HG03521 (cell line): ENCODE measurements at regions not wholly inside any gene's neighbourhood (a gene's known extent, or its start where the extent isn't known, plus 50 kb on each side); places are given as distances from the start of the nearest gene placed in this dataset.
"Not testable (repeated sequence)": the region's sequence is repeated elsewhere in the genome, so short reads cannot be mapped to it uniquely, and the experiment has no call there.

Experiments used
- ATAC-seq: cut with Tn5 transposase; IDR thresholded peaks from one replicate; pipeline ENCODE4 v1.9.1; 2021; ENCODE audit warnings: mild to moderate bottlenecking, moderate library complexity; ENCODE audit not compliant: unreplicated experiment

DNA sequence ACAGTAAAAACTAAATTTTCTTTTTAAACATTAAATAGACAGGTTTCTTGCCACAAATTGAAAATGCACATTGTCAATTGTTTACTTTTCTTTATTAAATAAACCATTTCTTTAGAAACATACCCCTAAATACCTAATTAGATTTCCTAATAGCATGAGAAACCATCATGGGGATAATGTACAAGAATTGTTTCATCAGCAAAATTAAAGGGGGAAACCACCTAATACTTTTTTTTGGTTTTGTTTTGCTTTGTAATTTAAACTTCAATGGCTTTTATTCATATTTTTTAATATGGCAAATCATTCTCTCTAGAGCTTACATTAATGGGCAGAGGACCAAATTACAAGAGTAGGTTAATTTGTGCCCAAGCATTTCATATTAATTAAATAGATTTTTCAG is 987.9 kb downstream of the EPHA7 start:
- no peak for ATAC-seq

DNA sequence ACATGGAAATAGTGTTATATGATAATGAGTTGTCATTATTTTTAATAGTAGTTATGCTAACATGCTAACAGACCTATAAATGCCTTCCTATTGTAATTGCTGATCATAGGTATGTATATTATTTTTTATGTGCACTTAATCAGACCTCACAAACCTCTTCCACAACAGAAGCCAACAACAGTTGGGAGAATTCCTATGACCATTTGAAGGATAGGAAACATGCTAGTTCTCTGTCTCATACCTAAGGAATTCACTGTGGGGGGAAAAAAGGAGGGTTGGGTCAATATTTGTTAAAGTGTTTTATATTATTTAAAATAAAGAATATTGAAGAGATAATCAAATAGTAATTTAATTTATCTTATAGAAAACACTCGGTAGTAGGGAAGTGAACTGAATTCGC is 990.9 kb downstream of the EPHA7 start:
- ATAC-seq = no peak

DNA sequence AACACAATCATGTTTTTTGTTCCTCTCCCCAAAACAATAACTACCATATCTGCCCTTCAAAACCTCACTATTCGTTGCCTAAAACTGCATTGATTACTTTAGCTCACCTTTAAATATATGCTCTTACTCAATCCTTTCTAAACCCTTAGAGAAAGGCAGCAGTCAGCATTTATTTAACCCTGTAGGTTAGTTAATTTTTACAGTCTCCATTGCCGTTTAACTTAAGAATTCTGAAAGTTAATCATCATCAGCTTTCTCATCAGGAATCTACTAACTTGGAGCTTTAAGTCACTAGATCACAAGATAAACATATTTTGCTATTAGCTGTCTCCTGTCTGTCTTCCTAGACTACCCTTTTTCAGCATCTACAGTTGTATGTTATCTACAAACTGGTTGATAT is 991.9 kb downstream of the EPHA7 start:
- ATAC-seq = no peak

DNA sequence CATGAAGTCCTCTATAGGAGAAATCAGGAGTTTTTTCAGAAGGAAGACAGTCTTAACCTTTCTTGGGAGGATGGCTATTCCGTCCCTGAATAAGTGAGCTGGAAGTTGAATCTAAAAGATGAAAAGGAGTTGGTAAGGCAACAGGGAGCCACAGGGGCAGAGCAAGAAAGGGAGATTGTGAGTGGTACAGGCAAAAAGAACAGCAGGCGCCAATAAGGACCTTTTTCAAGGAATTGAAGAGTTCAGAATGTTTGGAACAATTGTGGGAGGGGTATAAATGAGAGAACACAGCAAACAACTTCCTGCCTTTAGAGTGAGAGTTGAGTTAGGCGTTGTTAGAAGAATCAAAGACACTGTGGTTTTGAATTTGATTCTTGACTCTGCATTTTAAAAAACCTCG is 1003.7 kb downstream of the EPHA7 start:
- ATAC-seq = no peak

DNA sequence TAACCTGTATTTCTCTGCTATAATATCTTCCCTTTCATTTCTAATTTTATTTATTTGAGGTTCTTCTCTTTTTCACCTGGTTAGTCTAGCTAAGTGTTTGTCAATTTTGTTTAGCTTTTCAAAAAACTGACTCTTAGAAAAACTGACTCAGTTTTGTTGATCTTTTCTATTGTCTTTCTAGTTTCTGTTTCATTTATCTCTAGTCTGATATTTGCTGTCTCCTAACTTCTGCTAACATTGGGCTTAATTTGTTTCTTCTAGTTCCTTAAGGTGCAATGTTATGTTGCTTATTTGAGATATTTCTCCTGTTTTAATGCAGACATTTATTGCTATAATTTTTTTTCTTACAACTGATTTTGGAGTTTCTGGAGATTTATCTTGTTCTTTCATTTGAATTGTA is 1011.0 kb downstream of the EPHA7 start:
- no peak for ATAC-seq

DNA sequence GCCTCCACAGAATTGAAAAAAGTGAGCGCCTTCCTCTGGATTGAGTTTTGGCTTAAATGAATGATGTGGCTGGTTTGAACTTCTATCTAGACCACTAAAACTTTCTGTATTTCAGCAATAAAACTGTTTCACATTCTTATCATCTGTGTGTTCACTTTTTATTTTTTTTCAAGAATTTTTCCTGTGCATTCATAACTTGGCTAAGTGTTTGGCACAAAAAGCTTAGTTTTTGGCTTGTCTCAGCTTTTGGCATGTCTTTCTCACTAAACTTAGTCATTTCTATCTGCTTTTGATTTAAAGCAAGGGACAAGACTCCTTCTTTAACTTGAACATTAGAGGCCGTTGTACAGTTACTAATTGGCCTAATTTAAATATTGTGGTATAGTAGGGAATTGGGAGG is 1015.1 kb downstream of the EPHA7 start:
- ATAC-seq = no peak

DNA sequence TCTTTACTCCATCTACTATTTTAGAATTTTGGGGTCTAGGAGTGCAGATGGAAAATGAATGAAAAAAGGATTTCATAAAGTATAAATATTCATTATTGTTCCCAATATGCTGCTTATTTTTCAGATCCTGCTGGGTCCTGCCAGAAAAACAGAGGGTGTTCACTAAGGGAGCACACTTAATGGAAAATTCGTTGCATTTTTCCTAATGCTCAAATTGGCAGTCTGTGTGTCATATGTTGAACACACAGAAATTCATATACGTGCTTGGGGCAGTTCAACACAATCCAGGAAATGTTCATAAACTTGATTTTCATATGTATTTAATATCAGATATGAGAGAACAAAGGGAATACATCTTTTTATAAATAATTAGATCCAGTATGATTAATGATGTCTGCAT is 1019.4 kb downstream of the EPHA7 start:
- ATAC-seq = no peak

DNA sequence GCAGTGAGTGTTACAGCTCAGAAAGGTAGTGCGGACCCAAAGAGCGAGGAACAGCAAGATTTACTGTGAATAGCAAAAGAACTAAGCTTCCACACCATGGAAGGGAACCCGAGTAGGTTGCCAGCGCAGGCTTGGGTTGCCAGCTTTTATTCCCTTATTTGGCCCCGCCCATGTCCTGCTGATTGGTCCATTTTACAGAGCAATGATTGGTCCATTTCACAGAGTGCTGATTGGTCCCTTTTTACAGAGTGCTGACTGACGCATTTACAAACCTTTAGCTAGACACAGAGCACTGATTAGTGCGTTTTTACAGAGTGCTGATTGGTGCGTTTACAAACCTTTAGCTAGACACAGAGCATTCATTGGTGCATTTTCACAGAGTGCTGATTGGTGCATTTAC is 1030.7 kb downstream of the EPHA7 start:
- ATAC-seq = not testable (repeated sequence)

DNA sequence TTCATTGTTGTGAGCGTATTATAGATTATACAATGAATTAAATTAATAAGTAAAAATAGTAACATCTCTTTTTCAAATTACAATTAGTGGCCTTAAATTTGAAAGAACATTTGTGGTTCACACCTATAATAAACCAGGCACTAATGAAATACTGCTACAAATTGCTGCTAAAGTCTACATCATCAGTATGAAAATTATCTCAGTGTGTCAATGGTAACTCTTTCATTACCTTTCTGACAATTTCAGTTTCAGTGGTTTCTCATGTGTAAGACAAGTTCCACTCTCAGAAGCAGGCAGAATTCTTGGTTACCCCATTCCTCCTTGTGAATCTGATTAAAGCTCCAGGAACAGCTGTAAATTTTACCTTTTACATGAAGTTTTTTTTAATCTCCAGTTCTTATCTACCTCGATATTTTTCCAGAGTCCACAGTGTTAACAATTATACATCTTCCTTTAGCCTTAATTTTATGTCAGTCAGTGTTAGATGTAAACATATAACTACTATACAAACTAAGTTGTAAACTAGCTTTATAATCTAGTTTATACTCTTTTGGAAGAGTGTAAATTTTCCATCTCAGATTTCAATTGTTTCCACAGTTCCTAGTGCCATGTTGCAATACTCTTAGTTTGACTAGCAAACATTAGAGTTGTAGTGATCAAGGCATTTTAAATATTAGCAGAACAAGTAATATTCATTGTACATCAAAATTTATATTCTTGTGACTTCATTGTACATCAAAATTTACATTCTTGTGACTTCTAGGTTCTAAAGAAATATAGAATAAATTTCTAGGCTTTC is 1038.4 kb downstream of the EPHA7 start:
- ATAC-seq = no peak

DNA sequence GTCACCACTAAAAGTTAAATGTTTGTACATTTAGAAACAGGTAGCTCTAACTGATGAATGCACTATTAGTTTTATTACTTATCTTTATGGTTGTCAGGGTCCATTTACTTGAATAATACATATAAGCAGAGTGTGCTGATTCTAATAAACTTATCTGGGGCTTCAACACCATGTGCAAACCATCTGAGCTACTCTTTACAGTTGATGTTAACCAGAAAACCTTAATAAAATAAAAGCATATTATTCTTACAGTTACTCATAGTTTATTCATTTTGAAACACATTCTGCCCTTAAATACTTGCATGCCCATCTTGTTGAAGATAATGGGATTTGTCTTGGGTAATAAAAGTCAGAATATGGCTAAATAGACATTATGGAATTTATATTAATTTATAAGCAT is 1042.2 kb downstream of the EPHA7 start:
- ATAC-seq = no peak

DNA sequence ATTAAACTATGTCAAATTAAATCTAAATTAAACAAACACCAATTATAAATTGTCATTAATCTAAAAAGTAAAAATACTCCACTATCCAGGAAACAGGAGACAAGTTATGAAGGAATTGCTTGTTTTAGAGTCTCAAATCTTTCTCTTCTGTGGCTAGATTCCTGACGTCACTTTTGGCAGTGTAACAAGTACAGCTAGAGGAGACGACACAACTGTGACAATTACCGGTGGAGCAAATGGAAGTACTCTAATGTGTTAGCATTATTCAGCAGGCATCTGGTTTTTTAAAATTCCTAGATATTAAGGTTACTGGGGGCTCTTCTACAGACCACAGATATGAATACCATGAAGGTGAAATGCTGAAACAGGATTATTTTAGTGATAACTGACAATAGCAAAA is 1042.7 kb downstream of the EPHA7 start:
- ATAC-seq = no peak

DNA sequence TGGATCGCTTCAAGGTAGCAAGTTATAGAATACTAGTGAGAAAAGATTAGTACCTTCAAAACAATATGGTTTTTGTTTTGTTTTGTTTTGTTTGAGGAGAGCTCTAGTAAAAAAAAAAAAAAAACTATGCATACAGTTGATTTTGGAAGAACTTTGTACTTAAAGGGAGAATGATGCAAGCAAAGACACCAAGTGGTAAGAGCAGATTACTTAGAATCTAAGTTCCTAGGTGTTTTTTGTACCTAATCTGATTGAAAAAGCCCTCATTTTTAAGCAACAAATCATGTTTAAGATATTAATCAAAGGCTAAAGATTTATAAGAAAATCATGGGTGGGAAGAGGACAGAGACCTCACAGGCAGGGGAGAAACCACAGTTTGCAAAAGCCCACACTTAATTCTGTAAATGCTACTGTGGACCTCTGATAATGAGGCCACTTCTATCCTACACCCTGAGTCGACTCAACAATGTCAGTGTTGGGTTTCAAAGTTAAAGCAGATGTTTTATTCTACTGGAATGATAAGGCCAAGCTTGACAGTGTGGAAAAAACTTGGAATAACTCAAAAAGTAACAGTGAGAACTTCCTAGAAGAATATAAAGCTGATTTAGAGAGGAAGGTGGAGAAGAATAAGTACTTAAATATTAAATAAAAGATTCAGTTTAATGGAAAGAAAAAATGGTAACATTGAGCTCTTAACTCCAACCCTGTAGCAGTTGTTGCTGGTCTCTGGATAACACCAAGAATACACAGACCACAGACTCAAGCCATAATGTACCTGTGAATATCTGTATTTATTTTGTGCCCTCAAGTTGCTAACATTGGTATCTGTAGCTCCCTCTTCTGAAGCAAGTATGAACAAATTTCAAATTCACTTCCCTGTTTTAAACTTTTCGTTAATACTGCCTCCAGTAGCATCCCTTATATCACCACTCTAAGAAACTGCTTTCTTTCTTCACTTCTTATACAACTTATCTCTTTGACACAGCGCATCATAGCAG is 1047.8 kb downstream of the EPHA7 start:
- ATAC-seq = no peak

DNA sequence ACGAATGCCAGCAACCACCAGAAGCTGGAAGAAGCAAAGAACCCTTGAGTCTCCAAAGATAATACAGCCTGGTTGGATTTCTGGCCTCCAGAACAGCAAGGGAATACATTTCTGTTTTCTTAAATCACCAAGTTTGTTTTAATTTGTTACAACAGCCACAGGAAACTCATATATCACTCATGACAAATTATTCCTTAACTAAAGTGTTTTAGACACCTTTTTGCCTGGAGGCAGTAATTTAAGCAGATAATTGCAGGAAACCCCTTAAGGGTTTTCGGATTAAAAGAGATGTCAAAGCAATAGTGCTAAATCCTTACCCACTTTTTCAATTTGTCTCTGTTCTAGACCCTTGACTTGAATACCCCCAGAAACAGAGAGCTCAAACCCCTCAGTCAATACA is 1050.0 kb downstream of the EPHA7 start:
- no peak for ATAC-seq

DNA sequence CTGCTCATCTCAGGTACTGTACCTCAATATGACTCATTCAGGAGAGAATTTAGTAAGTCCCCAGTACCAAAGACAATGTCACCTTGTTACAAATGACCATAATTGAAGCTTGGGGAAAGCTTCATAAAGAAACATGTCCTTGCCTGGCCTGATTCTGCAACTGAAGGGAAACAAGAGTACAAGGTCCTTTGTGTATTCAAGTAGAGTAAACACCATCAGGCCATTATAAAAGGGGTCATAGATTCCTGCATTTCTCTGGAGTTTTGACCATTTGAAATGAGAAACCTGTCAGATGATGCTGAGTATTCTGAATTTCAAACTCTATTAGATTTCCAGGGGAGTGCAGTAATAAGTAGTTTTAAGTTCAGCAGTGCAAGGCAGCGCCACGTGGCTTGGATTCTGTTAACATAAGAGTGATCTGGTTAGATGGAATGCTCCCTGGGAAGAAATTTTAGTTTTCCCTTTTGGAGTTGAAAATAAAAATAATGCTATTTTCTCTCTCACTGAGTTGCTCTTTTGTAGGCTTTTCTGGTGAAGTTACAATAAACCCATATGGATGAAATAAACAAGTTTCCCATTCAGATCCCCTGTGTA is 1054.3 kb downstream of the EPHA7 start:
- no peak for ATAC-seq

DNA sequence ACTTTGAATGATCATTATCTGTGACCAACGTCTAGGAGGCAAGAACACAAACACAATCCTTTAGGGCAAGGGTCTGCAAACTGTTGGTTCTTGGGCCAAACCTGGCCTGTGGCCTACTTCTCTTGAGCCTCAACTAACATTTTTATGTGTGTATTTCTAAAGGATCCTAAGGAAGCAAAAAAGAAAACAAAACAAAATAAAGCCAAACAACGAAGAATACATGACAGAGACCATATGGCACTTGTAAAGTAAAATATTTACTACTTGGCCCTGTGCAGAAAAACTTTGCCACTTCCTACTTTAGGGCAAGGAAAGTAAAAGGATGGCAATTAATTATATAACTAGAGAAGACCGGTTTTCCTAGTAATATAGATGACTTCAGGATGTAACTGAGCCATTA is 1056.2 kb downstream of the EPHA7 start:
- ATAC-seq = no peak

DNA sequence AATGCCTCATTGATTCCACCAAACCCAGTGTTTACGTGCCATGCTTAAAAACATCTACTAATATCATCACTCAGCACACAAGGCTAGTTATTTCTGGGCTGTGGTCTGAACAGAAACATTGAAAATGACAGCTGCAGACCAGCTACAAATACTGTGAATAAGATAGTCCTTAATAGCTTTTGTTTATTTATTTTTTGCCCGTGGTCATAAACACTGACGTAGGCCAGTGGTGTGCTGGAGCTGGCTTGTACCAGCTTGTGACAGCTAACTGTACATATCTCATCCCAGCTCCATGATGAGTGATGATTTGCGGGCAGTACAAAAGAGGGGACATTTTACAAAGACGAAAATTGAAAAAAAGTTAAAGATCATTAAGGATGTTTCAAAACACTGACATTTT is 1057.0 kb downstream of the EPHA7 start:
- ATAC-seq = no peak

DNA sequence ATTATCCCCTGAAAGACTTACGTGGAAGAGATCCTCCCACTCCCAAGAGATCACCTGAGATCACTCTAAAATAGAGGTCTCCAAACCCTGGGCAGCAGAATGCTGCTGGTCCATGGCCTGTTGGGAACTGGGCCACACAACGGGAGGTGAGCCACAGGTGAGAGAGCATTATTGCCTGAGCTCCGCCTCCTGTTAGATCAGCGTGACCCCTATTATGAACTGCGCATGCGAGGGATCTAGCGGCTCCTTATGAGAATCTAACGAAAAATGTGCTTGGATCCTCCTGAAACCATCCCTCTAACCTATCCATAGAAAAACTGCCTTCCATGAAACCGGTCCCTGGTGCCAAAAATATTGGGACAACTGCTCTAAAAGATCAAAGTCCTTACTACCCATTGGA is 1057.4 kb downstream of the EPHA7 start:
- ATAC-seq = no peak

DNA sequence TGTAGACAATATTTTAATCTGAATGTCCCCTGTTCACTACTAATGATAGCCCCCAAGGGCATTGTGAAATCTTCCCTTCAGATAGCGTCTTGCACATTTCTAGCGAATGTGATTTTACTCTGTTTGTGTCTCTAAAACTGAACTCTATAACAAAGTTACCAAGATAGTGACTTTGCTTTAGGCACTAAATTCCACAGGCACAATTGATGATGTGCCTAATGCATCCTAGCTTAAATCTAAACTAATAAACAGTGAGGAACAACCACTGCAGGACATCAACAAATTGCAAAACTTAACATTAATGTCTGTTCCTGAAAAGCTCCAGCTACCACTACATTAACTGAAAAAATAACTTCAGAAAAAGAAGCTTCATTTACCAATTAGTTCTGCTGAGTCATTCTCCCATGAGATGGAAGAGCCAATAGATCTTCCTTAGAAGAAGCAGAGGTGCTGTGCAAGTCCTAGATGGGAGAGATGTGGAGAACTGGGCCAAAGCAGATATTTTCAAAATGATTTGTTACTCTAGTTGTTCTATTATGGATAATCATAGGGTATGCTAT is 1065.0 kb downstream of the EPHA7 start:
- ATAC-seq = no peak

DNA sequence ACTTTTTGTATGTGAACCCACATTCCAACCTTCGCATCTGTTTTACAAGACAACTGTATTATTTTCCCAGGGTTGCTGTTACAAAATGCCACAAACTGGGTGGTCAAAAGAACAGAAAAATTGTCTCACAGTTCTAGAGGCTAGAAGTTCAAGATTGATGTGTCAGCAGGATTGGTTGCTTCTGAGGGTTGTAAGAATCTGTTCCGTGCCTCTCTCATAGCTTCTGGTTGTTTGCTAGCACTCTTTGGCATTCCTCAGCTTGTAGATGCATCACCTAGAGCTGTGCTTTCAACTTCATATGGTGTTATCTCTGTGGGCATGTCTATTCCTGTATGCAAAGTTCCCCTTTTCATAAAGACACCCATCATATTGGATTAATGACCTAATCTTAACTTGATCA is 1067.2 kb downstream of the EPHA7 start:
- ATAC-seq = no peak

DNA sequence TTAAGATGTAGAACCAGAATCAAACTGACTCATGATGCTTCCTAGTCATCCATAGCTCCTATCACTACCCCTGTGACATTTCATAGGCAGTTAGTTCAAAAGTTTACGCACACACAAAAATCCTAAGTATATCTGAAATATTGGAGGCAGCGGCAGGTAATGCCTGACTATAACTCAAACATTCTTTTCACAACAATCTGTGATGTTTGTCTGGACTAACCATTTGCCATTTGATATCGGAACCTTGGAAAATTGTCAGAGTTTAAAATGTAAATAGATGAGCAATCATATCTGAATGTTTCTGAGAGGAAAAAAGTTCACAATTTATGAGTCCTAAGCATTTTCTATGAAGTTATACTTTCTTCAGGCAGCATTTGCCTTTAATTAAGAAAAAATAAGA is 1078.2 kb downstream of the EPHA7 start:
- no peak for ATAC-seq

DNA sequence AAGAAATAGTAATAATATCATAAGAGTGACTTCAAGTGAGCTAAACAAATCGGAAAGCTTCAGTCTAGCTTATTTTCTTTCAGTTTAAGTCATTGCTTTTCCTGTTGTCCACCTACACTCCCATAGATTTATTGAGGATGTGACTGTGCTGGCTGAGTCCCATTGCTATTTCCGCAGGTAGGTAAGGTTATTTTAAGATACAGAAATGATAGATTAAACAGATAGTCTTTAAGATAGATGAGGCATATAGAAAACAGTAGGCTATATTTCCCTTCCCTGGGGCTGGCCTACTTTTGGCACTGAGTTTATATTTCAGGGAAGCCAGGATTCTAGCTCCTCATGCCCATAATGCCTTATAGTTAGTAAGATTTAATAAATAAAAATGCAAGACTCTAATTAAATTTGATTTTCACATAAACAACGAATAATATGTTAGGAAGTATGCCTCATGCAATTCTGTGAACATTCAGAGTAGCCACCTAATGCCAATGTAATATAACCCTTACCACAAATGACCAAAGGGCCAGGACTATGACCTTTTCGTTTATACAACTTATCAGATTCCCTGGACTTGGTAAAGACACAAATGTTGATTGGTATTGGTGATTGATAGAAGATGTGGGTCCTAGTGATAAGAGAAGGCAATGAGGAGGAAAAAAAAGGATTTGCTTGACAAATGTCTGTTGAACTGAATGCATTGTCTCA is 1079.3 kb downstream of the EPHA7 start:
- ATAC-seq = no peak
